ENCODE measurements at regions not wholly inside any gene's neighbourhood (a gene's known extent, or its start where the extent isn't known, plus 50 kb on each side); places are given as distances from the start of the nearest gene placed in this dataset.

- no peak for DNase-seq
Measured at GRCh38 chr10:76732306-76732705, 905.3 kb downstream of the KCNMA1 start.

DNA sequence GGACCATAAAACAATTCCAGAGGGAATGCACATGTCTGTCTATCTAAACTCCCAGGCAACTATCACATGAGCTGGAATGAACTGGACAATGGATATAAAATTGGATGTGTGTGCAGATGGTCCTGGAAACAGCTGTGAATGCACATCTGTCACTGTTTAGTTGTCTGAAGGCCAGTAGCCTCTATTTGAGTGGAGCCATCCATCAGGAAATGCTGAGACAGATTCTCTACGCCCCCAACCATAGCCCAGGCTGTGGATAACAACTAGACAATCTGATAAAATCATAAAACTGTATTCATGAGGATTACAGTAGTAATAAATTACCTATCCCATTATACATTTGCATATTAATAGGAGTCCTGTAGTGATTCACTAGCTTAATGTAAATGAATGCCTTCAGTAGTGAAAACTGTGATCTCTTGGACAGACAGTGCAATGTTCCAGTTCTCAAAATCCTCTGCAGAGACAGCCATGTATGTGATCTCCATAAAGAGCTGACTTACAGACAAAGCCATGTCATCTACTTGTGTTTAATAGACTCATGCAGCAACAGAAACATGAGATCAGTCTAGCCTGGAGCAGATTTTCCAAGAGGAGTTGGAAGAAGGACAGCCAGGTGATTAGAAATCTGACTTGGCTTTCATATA, 907.6 kb downstream of the KCNMA1 start:
- DNase-seq, result no peak

DNA sequence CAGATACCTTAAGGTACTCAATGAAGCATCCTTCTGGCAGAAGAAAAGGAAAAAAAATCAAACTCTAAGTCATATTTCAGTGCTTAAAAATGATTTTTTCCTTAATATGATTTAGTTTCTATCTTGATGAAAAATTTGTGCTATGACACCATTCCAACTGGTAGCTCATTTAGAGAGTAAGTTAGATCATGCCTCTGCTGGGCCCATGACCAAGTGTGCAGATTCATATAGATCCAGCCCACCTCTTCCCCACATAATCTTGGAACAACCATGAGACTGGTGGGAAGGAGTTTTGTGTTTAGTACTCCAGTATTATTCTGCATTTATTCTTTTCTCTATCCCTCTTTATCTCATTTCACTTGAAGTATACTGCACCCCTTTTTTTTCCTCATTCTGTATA, 908.3 kb downstream of the KCNMA1 start:
- no peak for DNase-seq

DNA sequence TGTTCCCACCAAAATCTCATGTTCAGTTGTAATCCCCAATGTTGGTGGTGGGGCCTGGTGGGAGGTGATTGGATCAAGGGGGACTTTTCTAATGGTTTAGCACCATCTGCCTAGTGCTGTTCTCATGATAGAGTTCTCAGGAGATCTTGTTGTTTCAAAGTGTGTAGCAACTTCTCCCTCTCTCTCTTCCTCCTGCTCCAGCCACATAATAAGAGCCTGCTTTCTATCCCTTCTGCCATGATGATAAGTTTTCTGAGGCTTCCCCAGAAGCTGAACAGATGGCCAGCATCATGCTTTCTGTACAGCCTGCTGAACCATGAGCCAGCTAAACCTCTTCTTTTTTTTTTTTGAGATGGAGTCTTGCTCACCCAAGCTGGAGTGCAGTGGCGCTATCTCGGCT, 910.6 kb downstream of the KCNMA1 start:
- DNase-seq, result no peak

DNA sequence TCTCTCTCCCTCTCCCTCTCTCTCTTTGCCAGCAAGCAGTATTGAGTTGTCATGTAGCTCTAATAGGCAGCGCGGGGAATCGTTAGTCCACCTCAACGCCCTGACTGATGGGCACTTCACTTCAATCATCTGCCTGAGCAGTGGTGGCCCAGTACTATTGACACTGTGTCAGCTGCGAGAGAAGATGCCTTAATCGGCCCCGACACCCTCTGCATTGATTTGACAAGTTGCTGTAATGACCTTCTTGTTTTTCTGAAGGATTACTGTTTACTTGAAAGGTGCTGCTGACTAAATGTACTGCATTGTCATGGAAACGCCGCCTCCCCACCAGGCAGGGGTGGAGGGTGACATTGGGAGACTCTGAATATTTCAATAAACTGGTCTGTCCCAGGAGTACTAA, 913.8 kb downstream of the KCNMA1 start:
- DNase-seq, result no peak

- no peak for DNase-seq
Measured at GRCh38 chr10:76721891-76722505, 915.6 kb downstream of the KCNMA1 start.

GRCh38 chr10:76719006-76719405, 918.6 kb downstream of the KCNMA1 start:
- no peak for DNase-seq

DNA sequence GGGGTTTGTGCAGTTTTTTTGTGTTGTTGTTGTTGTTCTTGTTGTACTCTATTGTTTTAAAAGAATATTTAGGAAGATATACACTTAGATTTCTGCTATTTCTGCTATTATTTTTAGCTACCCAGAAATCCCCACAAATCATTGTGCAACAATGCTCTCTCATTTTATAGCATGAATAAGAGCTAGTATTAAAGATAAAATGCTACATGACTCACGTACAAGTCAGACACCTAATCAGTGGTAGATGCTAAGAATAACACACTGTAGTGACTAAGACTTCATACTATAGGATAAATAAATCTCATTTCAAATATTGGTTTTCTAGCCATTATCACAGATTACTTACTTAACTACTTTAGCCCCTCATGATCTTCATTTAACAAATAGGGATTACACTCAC, 920.5 kb downstream of the KCNMA1 start:
- no peak for DNase-seq

DNA sequence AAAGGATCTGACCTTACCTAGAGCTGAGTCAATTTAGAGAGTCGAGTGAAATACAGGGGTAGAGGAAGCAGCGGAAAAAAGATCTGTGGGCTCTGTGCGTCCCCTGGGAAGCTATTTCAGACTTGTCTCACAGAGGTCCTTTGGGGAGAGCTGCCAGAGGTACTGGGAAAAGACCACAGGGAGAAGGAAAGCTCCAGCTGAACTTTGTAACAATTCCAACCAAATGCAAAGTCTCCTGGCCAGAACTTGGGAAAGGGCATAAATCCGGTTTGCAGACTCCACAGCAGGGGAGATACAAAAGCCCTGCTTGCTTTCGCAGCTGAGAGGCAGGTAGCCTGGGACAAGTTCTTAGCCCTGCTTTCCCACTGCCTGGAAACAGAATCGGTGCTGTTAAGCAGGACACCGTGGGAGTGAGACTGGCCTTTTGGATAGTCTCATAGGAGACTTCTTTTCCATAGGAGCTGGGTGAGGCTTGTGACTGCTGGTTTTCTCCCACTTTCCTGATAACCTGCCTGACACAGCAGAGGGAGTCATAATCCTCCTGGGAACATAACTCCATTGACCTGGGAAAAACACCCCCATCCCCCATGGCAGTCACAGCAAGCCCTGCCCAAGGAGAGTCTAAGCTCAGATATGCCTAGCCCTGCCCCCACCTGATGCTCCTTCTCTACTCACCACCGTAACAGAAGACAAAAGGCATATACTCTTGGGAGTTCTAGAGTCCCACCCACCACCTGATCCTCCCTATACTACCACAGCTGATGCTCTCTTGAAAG, 926.2 kb downstream of the KCNMA1 start:
- no peak for DNase-seq

GRCh38 chr10:76700241-76700640, 937.4 kb downstream of the KCNMA1 start:
- DNase-seq, result no peak

DNA sequence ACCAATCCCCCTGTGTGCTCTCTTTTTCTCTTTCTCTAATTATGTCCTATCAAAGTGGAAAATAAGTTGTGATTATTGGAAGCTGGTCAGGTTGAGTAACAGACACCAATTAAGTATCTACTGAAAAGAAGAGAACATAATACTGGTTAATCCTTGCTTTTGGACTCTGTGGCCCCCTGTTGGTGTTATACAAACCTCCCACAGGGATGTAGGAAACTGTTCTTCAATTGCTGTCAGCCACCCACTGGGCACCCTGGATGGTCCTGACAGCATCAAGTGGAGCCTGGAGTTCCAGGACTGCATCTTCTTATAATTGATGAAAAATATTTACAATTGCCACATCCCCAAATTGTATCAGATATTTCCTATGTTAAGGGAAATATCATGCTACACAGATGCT, 939.7 kb downstream of the KCNMA1 start:
- DNase-seq, result no peak

DNA sequence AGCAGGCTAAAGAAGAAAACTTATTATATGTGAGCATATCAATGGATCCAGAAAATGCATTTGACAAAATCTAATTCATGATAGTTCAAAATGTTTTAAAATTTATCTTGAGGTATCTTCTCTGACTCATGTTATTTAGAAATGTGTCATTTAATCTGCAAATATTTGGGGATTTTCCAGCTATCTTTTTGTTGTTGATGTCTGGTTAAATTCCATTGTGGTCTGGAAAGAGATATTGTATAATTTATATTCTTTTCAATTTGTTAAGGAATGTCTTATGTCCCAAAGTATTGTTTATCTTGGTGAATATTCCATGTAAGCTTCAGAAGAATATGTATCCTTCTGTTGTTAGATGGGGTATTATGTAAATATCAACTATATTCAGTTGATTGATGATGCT, 942.5 kb downstream of the KCNMA1 start:
- no peak for DNase-seq

GRCh38 chr10:76686201-76686600, 951.4 kb downstream of the KCNMA1 start:
- no peak for DNase-seq

- DNase-seq, result no peak
Measured at GRCh38 chr10:76684968-76685367, 952.6 kb downstream of the KCNMA1 start.

DNA sequence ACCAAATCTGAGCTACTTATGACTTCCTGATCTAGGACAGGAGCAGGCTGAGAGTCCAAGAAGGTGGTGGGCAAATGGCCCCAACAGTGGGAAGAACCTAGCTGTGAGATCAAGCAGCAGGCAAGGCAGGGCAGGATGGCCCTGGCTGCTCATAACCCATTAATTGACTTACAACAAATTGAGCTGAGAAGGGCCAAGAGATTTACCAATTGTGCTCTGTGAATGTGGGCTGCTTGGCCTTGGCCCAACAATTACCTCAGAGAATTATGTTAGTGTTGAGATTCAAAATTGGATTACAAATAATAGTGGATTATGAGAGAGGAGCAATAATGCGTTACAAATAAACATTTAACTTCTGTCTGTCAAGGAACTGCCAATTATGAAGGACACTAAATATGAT, 956.5 kb downstream of the KCNMA1 start:
- DNase-seq, result no peak

DNA sequence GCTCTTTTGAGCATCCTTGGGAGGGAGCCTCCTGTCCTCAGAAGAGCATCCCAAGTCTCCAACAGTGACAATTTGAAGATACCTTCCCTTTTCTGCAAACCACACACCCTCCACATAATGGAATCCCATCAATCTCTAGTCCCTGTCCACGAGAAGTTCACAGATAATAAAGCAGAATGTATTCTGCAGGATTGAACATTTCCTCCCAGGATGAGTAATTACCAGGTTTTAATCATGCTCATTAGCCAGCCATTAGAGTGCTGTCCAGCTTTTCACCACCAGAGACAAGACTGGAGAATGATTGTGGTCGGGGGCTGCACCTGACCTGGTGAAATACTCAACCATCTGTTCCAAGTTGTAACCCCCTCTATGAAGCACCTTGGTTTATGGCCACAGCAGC, 958.6 kb downstream of the KCNMA1 start:
- DNase-seq, result no peak

DNA sequence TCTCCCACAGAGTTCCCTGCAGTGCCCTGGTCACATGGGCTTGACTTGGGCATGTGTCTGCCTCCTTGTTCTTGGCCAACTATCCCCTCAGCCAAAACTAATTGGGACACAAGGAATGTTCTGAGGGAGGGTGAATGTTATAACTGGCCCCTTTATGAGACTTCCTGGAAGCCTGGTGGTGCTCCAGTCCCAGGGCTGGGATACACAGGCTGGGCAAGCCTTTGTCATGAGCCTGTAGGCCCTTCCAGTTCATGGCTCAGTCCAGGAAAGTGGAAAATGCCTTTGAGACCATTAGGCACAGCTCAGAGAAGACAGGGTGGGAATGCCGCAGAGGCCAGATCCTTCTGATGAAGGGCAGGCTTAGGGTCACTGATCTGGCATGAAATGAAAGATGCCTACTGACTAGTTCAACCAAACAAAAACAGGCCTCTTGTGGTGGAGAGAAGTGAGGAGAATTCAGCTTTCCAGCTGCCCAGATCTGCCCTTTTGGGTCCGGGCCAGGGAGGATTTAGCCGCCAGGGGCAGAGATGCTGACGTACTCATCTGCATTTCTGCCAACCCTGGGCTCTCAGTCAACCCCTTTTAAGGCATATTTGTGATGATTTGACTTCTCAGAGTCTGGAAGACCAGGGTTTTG, 961.5 kb downstream of the KCNMA1 start:
- DNase-seq, result no peak

DNA sequence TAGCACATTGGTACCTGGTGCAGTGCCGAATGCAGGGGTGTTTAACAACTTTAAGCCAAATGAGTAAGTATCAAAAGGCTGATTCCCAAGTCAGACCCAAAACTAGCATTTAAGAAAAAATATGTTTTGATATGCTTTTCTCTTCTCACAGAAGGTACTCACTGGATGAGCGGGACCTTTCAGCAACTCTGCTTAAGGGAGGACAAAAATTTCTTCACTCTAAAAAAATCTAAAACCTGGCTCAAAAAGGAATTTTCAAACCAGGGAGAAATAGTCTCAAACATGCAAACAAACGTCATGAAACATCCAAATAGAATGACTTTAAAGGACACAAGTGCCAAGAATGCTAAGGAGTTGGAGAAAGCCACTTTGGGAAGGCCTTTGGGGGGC, 962.1 kb downstream of the KCNMA1 start:
- no peak for DNase-seq

DNA sequence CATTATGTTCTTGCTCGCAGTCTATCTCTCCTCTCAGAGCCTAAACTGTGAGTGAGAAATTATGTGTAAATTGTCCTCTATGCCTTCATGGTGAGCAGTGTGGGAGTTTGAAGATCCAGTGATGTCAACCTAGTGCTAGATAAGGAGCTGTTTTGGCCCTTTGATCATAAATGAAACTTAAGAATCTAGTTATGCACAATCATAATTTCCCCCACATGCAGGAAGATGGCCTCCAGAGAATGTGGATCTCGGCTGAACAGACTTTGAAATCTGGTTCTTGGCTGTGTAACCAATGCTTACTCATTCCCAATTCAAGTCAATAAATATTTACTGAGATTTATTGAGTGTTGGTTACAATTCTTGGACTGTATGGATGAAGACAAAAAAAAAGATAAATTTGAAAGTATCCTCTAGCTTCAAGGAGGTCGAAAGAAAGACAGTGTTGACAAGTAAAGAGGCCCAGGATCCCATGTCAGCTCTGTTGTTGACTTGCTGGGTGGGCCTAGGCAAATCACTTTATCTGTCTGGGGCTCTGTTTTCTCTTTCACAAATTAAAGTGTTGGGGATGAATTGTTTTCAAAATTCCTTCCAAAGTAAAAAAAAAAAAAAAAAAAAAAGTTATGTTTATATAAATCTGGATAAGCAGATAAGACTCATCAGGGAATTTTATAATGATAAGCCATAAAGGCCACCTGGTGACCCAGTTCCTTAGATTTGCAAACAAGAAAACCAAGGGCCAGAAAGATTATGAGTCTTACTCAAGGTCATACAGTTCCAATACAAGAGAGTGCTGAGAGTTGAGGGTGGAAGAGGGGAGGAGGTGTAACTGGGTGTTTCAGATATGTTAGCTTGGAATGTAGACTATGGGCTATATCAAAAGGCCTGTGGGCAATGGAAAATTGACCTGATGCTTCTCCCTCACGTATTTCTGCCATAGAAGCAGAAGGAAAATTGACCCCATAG, 969.9 kb downstream of the KCNMA1 start:
- no peak for DNase-seq

DNA sequence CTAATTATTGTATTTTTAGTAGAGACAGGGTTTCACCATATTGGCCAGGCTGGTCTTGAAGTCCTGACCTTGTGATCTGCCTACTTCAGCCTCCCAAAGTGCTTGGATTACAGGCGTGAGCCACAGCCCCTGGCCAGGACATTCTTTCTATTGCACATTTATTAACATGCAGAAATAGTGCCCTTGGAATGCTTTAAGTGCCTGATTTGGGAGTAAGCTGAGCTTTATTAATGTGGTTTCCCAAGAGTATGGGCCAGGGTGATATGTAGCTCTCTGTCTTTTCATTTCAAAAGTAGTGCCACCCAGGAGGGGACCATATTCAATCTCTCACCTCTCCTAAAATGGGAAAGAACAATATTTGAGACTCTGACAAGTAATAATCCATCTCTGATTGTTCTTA, 970.7 kb downstream of the KCNMA1 start:
- DNase-seq, result no peak

GRCh38 chr10:76665029-76665428, 972.6 kb downstream of the KCNMA1 start:
- DNase-seq, result no peak

DNA sequence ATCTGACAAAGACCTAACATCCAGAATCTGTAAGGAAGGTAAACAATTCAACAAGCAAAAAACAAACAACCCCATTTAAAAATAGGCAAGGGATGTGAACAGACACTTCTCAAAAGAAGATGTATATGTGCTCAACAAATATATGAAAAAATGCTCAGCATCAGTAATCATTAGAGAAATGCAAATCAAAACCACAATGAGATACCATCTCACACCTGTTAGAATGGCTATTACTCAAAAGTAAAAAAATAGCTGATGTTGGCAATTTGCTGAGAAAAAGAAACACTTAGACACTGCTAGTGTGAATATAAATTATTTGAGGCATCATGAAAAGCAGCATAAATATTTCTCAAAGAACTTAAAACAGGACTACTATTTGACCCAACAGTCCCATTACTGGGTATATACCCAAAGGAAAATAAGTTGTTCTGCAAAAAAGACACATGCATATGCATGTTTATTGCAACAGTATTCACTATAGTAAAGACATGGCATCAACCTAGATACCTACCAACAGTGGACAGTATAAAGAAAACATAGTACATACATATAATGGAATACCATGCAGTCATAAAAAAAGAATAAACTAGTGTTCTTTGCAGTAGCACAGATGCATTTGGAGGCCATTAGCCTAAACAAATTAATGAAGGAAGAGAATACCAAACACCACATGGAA, 980.1 kb downstream of the KCNMA1 start:
- DNase-seq, result no peak
